GM12891 (cell line): ENCODE measurements at regions not wholly inside any gene's neighbourhood (a gene's known extent, or its start where the extent isn't known, plus 50 kb on each side); places are given as distances from the start of the nearest gene placed in this dataset.

Experiments used
- DNase-seq: peaks from one replicate; pipeline ENCODE4 v3.0.0; 2011; ENCODE audit warnings: low spot score; ENCODE audit not compliant: insufficient read length
- FAIRE-seq: peaks from 2 replicates; lab custom pipeline; 2011; peaks lifted over from hg19 to GRCh38; lab: Jason Lieb, UNC
- PAX5 ChIP-seq: IDR thresholded peaks from 2 replicates; pipeline ENCODE4 v1.6.1; 2011; ENCODE audit warnings: low read length, moderate library complexity, mild to moderate bottlenecking; ENCODE audit not compliant: insufficient read depth, severe bottlenecking
- POLR2A ChIP-seq: IDR thresholded peaks from 2 replicates; pipeline ENCODE4 v1.6.1; 2011; ENCODE audit warnings: low read depth, low read length, control low read depth
- POLR2AphosphoS5 ChIP-seq: IDR thresholded peaks from 2 replicates; pipeline ENCODE4 v1.6.1; 2011; ENCODE audit warnings: low read depth, low read length, control low read depth
- POU2F2 ChIP-seq: IDR thresholded peaks from 2 replicates; pipeline ENCODE4 v1.6.1; 2011; ENCODE audit warnings: low read depth, mild to moderate bottlenecking, control low read depth, low read length, moderate library complexity
- SPI1 ChIP-seq: IDR thresholded peaks from 2 replicates; pipeline ENCODE4 v1.6.1; 2011; ENCODE audit warnings: low read depth, low read length, control low read depth
- TAF1 ChIP-seq: IDR thresholded peaks from 2 replicates; pipeline ENCODE4 v1.6.1; 2011; ENCODE audit warnings: low read depth, low read length, control low read depth

DNA sequence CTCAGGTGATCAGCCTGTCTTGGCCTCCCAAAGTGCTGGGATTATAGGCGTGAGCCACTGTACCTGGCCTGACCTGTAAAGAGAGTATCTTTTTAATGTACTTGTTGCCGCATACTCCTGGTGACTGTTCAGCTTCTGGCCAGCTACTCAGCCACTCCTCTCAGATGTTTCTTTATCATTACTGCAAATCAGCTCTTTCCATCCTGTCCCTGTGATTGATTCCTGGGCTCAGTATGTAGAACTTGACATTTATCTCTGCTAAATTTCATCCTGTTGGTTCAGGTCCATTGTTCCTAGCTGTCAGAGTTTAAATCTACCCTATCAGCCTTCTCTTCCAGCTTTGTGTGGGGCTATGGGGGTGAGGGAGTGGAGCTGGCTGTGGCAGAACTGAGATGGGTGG, 211.5 kb upstream of the ASIC2 start:
- no peak for DNase-seq
- no peak for TF ChIP-seq POLR2A
- no peak for TF ChIP-seq POU2F2
- TF ChIP-seq TAF1, result no peak
- no peak for TF ChIP-seq PAX5
- no peak for TF ChIP-seq POLR2AphosphoS5
- TF ChIP-seq SPI1, result no peak

DNA sequence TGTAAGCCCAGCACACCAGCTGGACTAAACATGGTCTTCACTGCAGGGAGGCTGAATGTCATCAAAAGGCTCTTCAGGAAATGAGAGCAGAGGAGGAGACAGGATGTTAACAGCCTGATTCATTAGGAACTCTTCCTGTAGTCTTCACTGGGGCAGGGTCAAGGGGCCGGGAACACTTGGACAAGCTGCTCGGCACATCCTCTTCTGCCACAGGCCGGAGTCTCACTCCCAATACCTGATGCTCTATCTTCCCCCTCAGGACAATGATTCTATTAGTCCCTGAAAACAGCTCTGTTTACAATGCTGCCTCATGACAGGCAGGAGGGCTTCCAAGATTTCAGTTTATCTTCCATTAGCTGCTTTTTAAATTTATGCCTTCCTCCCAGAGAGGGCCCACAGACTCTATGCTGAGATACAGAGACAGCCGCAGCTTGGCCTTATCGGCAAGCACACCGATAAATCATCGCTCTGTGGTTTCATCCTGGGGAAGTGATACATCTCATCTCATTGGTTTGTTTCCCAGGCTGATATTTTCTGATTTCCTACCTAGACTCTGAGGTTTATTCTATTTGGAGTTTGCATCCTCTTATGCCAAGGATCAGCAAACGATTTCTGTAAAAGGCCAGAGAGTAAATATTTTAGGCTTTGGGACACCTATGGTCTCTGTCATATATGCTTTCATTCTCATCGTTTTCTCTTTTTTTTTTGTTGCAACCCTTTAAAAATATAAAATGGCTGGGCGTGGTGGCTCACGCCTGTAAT, 214.0 kb upstream of the ASIC2 start:
- DNase-seq, result no peak
- FAIRE-seq, result no peak
- TF ChIP-seq POU2F2 (no peak), POLR2AphosphoS5 (no peak), PAX5 (no peak), SPI1 (no peak), TAF1 (no peak), POLR2A (no peak)

More for the DNA sequence above, 211.5 kb upstream of the ASIC2 start:
- no peak for FAIRE-seq

DNA sequence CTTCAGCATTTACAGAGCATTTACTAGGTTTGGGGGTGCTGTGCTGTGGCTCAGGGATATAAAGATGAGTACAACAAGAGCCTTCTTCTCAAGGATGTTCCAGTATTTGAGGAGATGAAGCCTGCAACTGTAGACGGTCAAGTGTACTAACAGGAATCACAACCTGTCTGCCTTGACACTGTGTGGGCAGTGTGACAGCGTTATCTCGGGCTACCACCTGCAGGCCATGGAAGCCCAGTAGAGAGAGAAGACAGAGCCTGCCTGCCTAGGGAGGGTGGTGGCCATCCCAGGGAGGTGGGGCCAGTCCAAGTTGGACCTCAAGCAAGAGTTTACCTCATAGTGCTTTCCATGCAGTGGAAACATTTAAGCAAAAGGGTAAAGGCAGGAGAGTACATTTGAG, 215.1 kb upstream of the ASIC2 start:
- TF ChIP-seq POLR2A (no peak), PAX5 (no peak), POLR2AphosphoS5 (no peak), SPI1 (no peak), TAF1 (no peak), POU2F2 (no peak)
- DNase-seq (no peak), FAIRE-seq (no peak)

DNA sequence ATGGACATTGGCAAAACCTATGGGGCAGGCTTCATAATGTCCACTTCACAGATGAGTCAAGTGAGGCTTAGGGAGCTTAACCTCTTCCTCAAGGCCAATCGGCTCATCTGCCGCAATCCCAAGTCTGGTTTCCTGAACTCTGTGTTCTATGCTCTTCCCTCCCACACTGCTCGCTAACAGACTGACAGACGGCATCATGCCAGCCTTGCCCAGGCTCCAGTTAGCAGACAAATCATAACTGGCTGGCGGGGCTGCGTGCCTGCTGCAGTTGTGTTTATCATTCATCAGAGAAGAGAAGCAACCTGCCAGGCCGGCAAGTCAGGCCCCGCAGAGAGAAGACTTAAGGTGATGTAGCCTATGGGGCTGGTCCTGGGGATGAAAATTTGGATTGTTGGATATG, 216.2 kb upstream of the ASIC2 start:
- no peak for DNase-seq

DNA sequence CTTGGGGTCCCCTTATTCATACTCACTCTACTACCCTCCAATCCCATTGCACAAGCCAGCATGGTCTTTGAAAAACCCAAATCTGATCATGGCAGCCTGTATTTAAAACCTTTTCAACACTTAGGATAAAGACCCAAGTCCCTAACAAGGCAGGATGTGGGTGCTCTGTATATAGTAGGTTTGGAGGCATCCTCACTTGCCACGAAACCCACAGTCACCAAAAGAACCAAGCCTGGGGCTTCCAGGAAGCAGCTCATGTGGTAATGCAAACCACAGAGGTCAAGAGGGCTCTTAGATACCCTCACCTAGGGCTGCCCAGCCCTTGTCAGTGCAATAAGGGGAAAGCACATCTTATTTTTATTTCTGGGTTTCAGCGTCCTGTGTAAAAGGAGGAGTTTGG, 218.6 kb upstream of the ASIC2 start:
- TF ChIP-seq PAX5 (no peak), POLR2A (no peak)
- DNase-seq, result no peak
- FAIRE-seq, result no peak

More for the DNA sequence above, 216.2 kb upstream of the ASIC2 start:
- no peak for FAIRE-seq
- TF ChIP-seq PAX5, result no peak
- no peak for TF ChIP-seq SPI1
- no peak for TF ChIP-seq POLR2AphosphoS5
- TF ChIP-seq TAF1, result no peak
- no peak for TF ChIP-seq POLR2A
- TF ChIP-seq POU2F2, result no peak

DNA sequence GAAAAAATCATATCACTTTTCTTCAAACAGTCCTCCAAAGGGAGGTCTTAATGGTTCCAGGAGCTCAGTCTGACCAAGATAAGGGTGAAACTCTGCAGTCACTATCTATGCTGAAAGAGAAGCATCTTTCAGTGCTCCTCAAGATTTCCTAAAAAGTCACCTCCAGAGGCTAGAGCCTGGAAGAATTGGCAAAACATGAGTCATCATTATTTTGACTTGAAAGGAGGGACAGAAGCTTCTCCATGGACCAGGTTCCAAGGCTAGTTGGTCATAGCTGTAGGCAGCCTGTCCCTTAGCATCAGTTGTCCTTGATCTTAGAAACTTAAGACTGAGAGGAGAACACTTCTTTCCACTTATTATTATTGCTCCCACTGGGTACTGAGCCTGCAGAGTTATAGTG, 219.0 kb upstream of the ASIC2 start:
- FAIRE-seq (no peak), DNase-seq (no peak)
- TF ChIP-seq PAX5 (no peak), POLR2AphosphoS5 (no peak), TAF1 (no peak), SPI1 (no peak), POU2F2 (no peak), POLR2A (no peak)

DNA sequence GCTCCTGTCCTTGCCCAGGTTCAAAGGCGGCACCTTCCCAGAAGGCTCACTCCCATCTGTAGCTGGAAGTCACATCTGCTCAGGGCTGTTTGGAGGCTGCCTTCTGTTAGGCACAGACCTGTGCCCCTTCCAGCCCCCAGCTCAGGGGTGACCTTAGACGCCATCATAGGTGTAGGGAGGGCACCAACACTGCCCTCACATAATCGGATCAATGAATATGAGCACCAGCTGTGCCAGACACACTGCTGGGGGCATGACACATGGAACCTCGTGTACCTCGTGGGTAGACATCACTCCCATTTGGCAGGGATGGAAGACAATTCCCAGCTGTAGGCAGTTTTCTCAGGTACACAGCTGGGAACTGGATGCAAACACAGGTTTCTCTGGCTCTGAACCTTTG, 220.7 kb upstream of the ASIC2 start:
- DNase-seq, result no peak
- FAIRE-seq, result no peak
- TF ChIP-seq TAF1 (no peak), PAX5 (no peak), POU2F2 (no peak), SPI1 (no peak), POLR2A (no peak), POLR2AphosphoS5 (no peak)

DNA sequence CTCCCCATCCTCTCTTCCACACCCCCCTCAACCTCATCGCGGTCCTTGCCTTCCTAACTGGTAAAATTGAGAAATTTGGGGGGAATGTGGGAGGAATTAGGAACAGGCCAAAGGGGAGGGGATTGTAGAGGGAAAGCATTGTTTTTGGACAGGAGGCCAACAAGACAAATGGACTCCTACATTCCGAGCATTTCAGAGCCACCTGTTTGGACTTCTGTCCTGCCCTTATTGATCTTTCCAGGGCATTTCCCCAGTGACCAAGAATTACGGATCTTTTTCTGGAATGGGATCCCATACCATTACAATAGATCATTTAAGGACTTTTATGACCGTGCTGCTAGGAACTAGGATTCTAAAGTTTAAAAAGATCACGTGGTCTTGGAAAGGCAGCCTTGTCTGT, 221.3 kb upstream of the ASIC2 start:
- no peak for TF ChIP-seq POU2F2
- TF ChIP-seq PAX5, result no peak
- TF ChIP-seq POLR2A, result no peak
- TF ChIP-seq SPI1, result no peak
- no peak for TF ChIP-seq POLR2AphosphoS5
- TF ChIP-seq TAF1, result no peak
- no peak for DNase-seq
- no peak for FAIRE-seq

DNA sequence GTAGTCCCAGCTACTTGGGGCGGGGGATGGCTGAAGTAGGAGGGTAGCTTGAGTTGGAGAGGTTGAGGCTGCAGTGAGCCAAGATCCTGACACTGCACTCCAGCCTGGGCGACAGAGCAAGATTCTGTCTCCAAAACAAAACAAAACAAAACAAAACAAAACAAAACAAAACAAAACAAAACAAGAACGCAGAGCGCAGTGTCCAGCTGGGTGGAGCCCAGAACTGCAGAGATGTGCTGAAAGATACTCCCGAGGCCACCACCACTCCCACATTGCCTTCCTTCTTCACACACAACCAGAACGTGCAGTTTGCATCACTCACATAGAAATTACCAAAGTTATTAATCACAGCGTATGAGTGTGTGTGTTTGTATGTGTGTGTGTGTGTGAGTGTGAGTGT, 222.9 kb upstream of the ASIC2 start:
- TF ChIP-seq TAF1 (no peak), POLR2AphosphoS5 (no peak), POLR2A (no peak), POU2F2 (no peak), PAX5 (no peak), SPI1 (no peak)
- DNase-seq (no peak), FAIRE-seq (no peak)

DNA sequence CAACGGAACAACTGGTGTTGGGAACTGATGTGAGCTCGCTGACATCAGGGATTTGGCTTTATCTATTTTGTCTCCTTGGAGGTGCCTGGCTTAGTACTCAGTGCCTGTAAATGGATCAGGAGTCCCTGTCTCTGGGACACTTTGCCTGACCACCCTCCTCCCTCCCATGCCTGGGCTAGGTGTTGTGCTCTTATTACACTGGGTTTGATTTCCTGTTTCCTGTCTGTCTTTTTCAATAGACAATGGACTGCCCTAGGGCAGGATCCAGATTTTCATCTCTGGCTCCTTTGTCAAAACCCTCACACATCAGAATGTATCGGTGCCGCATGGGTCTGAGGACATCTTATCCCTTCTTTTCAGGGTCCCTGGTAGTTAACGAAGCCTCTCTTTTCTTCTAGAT, 223.6 kb upstream of the ASIC2 start:
- DNase-seq (no peak), FAIRE-seq (no peak)
- TF ChIP-seq POLR2A (no peak), POLR2AphosphoS5 (no peak), SPI1 (no peak), PAX5 (no peak), TAF1 (no peak), POU2F2 (no peak)
